ENCODE measurements at regions not wholly inside any gene's neighbourhood (a gene's known extent, or its start where the extent isn't known, plus 50 kb on each side); places are given as distances from the start of the nearest gene placed in this dataset.

- no peak for TF ChIP-seq POLR2AphosphoS5 (IDR thresholded peaks at IDR 0.05; ENCODE audit: low read depth, low read length)
Measured at GRCh38 chr14:51564986-51565604, 86.6 kb upstream of the FRMD6 start (continued).

GRCh38 chr14:51566831-51567582 is 84.7 kb upstream of the FRMD6 start:
- intact Hi-C loops (cut with micrococcal nuclease): no loop called here

More at GRCh38 chr14:51566831-51567582, 84.7 kb upstream of the FRMD6 start:
- H3K4me2 ChIP-seq (ENCODE audit: low read length): no peak overlapping the region
- no peak overlapping the region for H3K9ac ChIP-seq (ENCODE audit: low read length)
- peaks cover 10 to 17% of the 10 kb centered on the region in 2 experiments; a peak in 3 of 4 replicates for H3K4me1 ChIP-seq (ENCODE audit: control insufficient read depth in 1 of 2, insufficient read depth in 2 of 2, low read length in 2 of 2)
- TF ChIP-seq SRF (IDR thresholded peaks at IDR 0.05; ENCODE audit: low read depth) (no peak), SP1 (IDR thresholded peaks at IDR 0.05; ENCODE audit: low read depth) (no peak), ZBTB33 (IDR thresholded peaks at IDR 0.05; ENCODE audit: extremely low read depth, insufficient replicate concordance, low read length) (no peak)
- H3K27me3 ChIP-seq (ENCODE audit: insufficient read depth, low read length): no peaks in the 10 kb centered on the region
- ATAC-seq (no peak), DNase-seq (ENCODE audit: low read depth, low spot score) (no peak)
- H2AFZ ChIP-seq (ENCODE audit: low read depth, low read length, poor library complexity, severe bottlenecking): no peak overlapping the region
- no peak overlapping the region for H3K27ac ChIP-seq (ENCODE audit: low read depth, low read length)
- ChIA-PET POLR2A (no interaction called here), CTCF (no interaction called here), RAD21 (ENCODE audit: low non-redundant PET in 1 of 2, low total read pairs in 2 of 2, uncharacterized antibody in 2 of 2, unreplicated experiment in 2 of 2) (no interaction called here)
- no peaks in the 10 kb centered on the region for H3K36me3 ChIP-seq (ENCODE audit: control insufficient read depth in 1 of 2, insufficient read depth in 2 of 2, low read length in 2 of 2)
- no peaks in the 10 kb centered on the region for H4K20me1 ChIP-seq (ENCODE audit: insufficient read depth)
- H3K79me2 ChIP-seq (ENCODE audit: insufficient read depth, low read length): no peaks in the 10 kb centered on the region
- no peaks in the 10 kb centered on the region for H3K9me2 ChIP-seq (ENCODE audit: insufficient read depth)
- H3K4me3 ChIP-seq (replicated peaks in 1 of 2; ENCODE audit: low read depth in 1 of 2, low read length in 2 of 2): no peak overlapping the region
- no TSS peak for BruUV-seq (replicated peaks)
- H3K9me3 ChIP-seq (ENCODE audit: control insufficient read depth in 1 of 2, insufficient read depth in 1 of 2, low read depth in 1 of 2, low read length in 2 of 2): no peaks in the 10 kb centered on the region
